Femur (tissue), 1 donor: ENCODE measurements at regions not wholly inside any gene's neighbourhood (a gene's known extent, or its start where the extent isn't known, plus 50 kb on each side); places are given as distances from the start of the nearest gene placed in this dataset.
"Not testable (repeated sequence)": the region's sequence is repeated elsewhere in the genome, so short reads cannot be mapped to it uniquely, and the experiment has no call there.

Experiments used
- DNase-seq: peaks from one replicate; pipeline ENCODE4 v3.0.0-alpha.2; 2017

GRCh38 chr6:102813489-102814275 lies 1420.2 kb downstream of the GRIK2 start:
- DNase-seq: no peak

- DNase-seq: no peak
These were observed 1418.7 kb downstream of the GRIK2 start for GRCh38 chr6:102812242-102812641.

- DNase-seq: not testable (repeated sequence)
These were observed 1415.5 kb downstream of the GRIK2 start for GRCh38 chr6:102808944-102809505.

GRCh38 chr6:102799051-102799450 lies 1405.5 kb downstream of the GRIK2 start:
- no peak for DNase-seq

GRCh38 chr6:102798636-102799035 lies 1405.1 kb downstream of the GRIK2 start:
- DNase-seq: no peak

GRCh38 chr6:102793752-102794151 lies 1400.2 kb downstream of the GRIK2 start:
- DNase-seq: no peak

GRCh38 chr6:102774326-102774725 lies 1380.8 kb downstream of the GRIK2 start:
- DNase-seq: no peak

- no peak for DNase-seq
These were observed 1380.1 kb downstream of the GRIK2 start for GRCh38 chr6:102773636-102774035.

GRCh38 chr6:102766963-102767362 lies 1373.5 kb downstream of the GRIK2 start:
- no peak for DNase-seq

GRCh38 chr6:102764317-102764716 lies 1370.8 kb downstream of the GRIK2 start:
- no peak for DNase-seq

GRCh38 chr6:102763891-102764290 lies 1370.4 kb downstream of the GRIK2 start:
- no peak for DNase-seq

GRCh38 chr6:102761872-102762271 lies 1368.4 kb downstream of the GRIK2 start:
- no peak for DNase-seq

- DNase-seq: no peak
These were observed 1365.9 kb downstream of the GRIK2 start for GRCh38 chr6:102759415-102759814.

GRCh38 chr6:102758536-102758935 lies 1365.0 kb downstream of the GRIK2 start:
- not testable (repeated sequence) for DNase-seq

- no peak for DNase-seq
These were observed 1355.9 kb downstream of the GRIK2 start for GRCh38 chr6:102749210-102749971.

- DNase-seq: no peak
These were observed 1353.4 kb downstream of the GRIK2 start for GRCh38 chr6:102746941-102747340.

- DNase-seq: no peak
These were observed 1349.3 kb downstream of the GRIK2 start for GRCh38 chr6:102742754-102743356.

GRCh38 chr6:102742028-102742427 lies 1348.5 kb downstream of the GRIK2 start:
- no peak for DNase-seq

- DNase-seq: no peak
These were observed 1343.4 kb downstream of the GRIK2 start for GRCh38 chr6:102736941-102737368.

GRCh38 chr6:102732898-102733297 lies 1339.4 kb downstream of the GRIK2 start:
- no peak for DNase-seq

GRCh38 chr6:102722086-102722485 lies 1328.6 kb downstream of the GRIK2 start:
- DNase-seq: not testable (repeated sequence)

- no peak for DNase-seq
These were observed 1324.4 kb downstream of the GRIK2 start for GRCh38 chr6:102717737-102718456.

GRCh38 chr6:102717252-102717651 lies 1323.7 kb downstream of the GRIK2 start:
- DNase-seq: no peak
